Hematopoietic multipotent progenitor cell treated with erythropoietin and hydrocortisone succinate and interleukin-3 and kit ligand, for 8 days (in vitro differentiated cells): ENCODE measurements at regions not wholly inside any gene's neighbourhood (a gene's known extent, or its start where the extent isn't known, plus 50 kb on each side); places are given as distances from the start of the nearest gene placed in this dataset.
A peak's percentile ranks its signal among the peaks of the same experiment; 100 is the strongest.
"Not testable (repeated sequence)": the region's sequence is repeated elsewhere in the genome, so short reads cannot be mapped to it uniquely, and the experiment has no call there.

Experiments
- DNase-seq: peaks from one replicate; pipeline ENCODE4 v3.0.0-alpha.2; 2015

- peak; percentile 67 for DNase-seq
Measured at GRCh38 chr3:61381745-61382392, 130.6 kb upstream of the FHIT start.

DNA sequence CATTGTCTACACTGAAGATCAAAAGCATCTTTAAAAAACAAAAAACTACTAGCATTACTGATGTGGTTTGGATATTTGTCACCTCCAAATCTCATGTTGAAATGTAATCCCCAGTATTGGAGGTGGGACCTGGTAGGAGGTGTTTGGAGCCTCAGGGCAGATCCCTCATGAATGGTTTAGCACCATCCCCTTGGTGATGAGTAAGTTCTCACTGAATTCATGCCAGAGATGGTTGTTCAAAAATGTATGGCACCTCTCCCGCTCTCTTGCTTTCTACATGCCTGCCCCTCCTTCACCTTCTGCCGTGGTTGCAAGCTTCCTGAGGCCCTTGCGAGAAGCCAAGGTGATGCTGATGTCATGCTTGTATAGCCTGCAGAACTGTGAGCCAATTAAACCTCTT lies 136.6 kb upstream of the FHIT start:
- DNase-seq = no peak

DNA sequence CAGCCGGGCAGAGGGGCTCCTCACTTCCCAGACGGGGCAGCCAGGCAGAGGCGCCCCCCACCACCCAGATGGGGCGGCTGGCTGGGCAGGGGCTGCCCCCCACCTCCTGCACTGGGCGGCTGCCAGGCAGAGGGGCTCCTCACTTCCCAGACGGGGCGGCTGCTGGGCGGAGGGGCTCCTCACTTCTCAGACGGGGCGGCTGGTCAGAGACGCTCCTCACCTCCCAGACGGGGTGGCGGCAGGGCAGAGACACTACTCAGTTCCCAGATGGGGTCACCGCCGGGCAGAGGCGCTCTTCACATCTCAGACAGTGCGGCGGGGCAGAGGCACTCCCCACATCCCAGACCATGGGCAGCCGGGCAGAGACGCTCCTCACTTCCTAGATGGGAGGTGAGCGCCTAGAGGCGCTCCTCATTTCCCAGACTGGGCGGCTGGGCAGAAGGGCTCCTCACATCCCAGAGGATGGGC lies 142.3 kb upstream of the FHIT start:
- not testable (repeated sequence) for DNase-seq

GRCh38 chr3:61401359-61401758 lies 150.1 kb upstream of the FHIT start:
- DNase-seq = no peak

- no peak for DNase-seq
Measured at GRCh38 chr3:61407397-61407796, 154.0 kb upstream of the PTPRG start.

DNA sequence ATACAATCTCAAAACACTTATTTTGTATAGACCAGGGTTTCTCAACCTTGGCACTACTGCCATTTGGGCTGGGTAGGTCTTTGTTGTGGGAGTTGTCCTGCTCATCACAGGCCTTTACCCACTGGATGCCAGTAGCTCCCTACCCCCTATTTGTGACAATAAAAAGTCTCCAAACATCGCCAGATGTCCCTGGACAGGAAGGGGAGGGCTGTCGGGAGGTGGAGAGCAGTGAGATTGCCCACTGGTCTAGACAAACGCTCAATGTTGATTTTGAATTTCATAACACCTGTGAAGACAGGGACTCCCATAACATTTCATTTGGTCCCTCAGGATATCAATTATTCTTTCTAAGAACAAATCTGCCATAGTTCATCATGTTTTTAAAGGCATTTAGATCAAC lies 151.7 kb upstream of the PTPRG start:
- DNase-seq = no peak

DNA sequence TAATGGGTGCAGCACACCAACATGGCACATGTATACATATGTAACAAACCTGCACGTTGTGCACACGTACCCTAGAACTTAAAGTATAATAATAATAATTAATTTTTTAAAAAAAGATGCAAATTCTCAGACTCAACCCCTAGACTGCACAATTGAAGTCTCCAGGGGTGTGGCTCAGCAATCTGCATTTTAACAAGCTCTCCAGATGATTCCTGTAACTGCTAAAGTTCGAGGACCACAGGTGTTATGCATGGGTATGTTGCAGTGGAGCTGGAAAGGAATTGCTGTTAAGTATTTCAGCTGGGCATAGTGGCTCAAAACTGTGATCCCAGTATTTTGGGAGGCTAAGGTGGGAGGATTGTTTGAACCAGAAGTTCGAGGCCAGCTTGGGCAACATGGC lies 151.0 kb upstream of the PTPRG start:
- DNase-seq = not testable (repeated sequence)

DNA sequence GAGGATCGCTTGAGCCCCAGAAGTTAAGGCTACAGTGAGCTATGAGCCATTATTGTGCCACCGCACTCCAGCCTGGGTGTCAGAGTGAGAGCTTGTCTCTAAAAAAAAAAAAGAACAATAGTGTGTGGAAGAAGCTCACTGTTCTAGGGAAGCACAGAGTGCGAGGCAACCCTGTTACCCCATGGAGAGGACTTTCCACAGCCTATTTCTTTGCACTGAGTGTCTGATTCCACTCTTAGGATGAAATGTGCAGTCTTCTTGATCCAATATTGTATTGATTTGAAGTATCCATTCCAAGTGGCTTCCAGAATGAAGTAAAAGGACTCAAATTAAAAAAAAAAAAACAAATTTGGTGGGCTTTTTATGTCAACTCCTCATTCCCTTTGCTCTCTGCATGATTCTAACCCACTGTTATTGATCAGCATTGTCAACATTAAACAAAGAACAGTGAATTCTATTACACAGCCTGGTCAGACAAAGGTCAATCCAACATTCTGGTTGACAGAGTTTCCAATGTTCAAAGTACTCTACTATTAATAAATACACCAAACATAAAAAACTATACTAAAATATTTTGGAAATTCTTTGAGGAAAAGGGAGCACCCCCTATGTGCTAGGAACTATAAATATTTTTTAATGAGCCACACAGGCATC lies 150.2 kb upstream of the PTPRG start:
- DNase-seq = no peak

DNA sequence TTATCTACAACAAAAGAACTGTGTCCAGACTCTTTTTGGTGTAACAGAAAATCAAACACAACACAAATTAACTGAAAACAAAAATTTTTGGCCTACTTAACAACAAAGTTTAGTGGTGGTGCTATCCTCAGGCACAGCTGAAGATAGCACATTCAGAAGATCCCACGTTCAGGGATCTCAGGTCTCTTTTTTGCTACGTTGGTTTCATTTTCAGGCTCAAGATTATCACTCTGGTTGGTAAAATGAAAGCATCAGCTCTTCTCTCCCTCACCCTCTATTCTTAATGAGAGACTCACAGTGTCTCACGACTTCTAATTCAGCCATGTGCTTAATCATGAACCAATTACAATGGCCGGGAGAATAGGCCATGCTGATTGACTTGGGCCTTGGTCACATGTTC lies 146.9 kb upstream of the PTPRG start:
- DNase-seq = no peak

DNA sequence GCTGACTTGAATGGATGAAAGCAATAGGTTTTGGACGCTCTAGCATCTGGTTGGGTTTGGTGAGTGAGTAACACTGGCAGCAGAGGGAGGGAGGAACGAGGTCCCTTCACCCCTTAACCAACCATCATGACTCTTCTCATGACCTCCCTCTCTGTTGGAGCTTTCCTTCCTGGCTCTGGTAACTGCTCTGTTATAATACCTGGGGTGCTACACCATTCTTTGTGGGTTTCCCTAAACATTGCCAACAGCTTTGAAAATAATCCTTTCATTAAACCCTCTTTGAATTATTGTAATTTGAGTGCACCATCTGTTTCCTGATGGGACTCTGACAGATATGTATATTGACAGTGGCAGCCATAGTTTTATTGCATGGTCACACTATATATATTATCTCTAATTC lies 146.2 kb upstream of the PTPRG start:
- DNase-seq = no peak

- no peak for DNase-seq
Measured at GRCh38 chr3:61416618-61417017, 144.8 kb upstream of the PTPRG start.

DNA sequence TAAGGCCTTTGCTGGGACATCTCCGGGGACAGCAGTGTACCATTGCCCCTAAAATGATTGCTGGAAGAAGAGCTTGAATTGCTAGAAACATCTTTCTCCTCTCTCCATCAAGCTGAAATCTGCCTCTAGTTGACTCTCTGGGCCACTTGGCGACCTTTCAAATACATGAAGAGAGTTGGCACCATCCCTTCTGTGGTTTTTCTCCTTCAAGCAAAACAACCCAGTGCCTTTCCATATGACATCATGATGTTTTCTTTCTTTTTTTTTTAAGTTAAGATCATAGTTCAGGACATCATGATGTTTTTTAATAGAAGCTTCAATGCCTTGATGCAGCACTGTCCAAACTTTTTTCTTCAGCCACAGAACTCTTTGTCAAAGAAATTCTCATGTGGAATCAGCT lies 144.0 kb upstream of the PTPRG start:
- DNase-seq = no peak

- DNase-seq = no peak
Measured at GRCh38 chr3:61420136-61420759, 141.1 kb upstream of the PTPRG start.

GRCh38 chr3:61422945-61423673 lies 138.3 kb upstream of the PTPRG start:
- no peak for DNase-seq

DNA sequence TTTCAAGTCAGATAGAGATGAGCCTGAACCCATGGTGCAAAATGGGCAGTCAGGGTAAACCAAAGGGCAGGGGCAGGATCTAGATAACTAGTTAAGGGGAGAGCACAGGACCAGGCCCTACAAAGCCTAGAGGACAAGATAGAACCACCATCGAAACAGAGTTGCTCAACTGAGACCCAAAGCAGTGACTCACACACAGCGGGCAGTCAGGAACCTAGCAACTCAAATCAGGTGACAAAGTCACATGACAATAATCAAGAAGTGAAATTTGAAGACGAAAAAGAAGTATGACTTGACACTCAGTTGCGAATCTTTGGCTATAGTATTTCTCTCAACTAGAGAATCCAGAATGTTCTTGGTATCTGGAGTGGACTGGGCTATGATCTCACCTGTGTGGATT lies 136.0 kb upstream of the PTPRG start:
- DNase-seq = no peak

DNA sequence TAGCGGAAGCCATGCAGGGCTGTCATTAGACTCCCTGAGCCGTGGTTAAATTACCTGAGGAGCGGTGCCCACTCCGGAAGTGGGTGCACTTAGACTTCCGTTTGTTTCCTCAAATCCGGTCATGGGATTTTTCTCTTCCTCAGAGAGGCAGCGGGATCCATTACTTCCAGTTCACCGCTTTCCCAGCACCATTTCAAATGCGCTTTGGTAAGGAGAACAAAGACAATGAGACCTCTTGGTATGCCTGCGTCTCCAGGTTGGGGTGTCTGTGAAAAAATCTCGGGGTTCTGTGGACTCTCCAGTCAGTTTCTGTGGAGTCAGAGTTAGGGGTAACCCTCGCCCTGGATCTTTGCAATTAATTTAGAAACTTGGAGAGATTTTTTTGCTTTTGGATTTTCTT lies 132.3 kb upstream of the PTPRG start:
- DNase-seq = no peak

- not testable (repeated sequence) for DNase-seq
Measured at GRCh38 chr3:61434901-61435300, 126.5 kb upstream of the PTPRG start.

GRCh38 chr3:61435361-61435760 lies 126.0 kb upstream of the PTPRG start:
- DNase-seq = not testable (repeated sequence)

DNA sequence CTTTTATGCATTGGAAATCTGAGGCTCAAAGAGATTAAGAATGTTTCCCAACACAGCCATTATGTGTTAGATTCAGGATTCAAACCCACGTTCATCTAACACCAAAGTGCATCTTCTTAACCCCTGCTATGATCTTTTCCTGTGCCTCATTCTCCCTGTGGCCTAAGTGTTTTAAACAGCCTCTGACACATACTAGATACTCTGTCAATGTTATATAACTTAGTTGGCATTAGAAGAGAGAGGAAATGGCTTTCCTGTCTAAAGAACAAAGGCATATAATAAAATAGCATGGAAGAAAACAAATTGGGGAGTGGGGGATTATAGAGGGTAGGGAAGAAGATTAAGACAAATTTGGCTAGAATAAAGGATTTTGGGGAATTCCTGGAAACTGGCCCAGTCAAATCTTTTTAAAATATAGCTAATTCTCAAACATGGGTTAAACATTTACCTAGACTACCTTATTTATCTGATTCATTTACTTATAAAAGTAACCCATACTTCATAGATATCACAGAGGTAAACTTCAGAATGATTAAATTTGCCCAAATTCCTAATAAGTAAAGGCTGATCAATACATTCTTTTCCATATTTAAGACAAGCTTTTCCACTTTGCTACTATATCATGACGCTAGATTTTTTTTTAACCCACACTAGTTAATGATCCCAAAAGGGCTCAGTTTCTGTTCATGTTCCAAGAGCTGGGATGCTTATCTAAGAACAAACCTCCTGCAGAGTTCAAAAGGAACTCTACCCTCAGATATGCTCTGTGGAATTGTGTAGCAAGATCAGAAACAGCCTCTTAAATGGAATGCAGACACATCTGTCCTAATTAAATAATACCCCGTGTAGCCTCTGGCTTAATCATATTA lies 122.9 kb upstream of the PTPRG start:
- no peak for DNase-seq

GRCh38 chr3:61439122-61439458 lies 122.3 kb upstream of the PTPRG start:
- DNase-seq = no peak

- no peak for DNase-seq
Measured at GRCh38 chr3:61442696-61443095, 118.7 kb upstream of the PTPRG start.

GRCh38 chr3:61443886-61444285 lies 117.5 kb upstream of the PTPRG start:
- no peak for DNase-seq

- no peak for DNase-seq
Measured at GRCh38 chr3:61444782-61445181, 116.6 kb upstream of the PTPRG start.
